Breast epithelium (tissue), 3 donors: ENCODE measurements at regions not wholly inside any gene's neighbourhood (a gene's known extent, or its start where the extent isn't known, plus 50 kb on each side); places are given as distances from the start of the nearest gene placed in this dataset.
"Not testable (repeated sequence)": the region's sequence is repeated elsewhere in the genome, so short reads cannot be mapped to it uniquely, and the experiment has no call there.

Source experiments
- POLR2A ChIP-seq: fragments of 450-650 bp; IDR thresholded peaks from one replicate; pipeline ENCODE4 v1.6.1; 2016; ENCODE audit warnings: antibody characterized with exemption, mild to moderate bottlenecking, moderate library complexity
- TF ChIP-seq, protein P1 (sequence below), 3 donors: fragments of 450-650 bp; IDR thresholded peaks; one replicate each; pipeline ENCODE4 v1.5.1; 2016 to 2017; ENCODE audit warnings: antibody characterized with exemption in 3 of 3, mild to moderate bottlenecking in 3 of 3, moderate library complexity in 3 of 3

DNA sequence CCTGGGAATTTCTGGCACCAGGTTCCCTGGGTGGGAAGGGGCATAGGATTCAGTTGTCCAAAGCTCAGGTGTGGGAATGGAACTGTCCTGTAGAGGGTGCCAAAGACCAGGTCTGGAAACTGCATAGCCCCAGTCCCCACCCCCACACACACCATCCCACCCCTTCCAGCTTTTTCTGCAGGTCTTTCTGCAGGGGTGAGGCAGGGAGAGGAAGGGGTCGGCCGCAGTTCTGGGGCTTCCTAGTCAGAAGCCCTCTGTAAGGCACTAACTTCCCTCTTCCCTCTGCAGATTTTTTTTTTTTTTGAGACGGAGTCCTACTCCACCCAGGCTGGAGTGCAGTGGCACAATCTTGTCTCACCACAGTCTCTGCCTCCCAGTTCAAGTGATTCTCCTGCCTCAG is 1949.7 kb downstream of the FOXD4L5 start:
- not testable (repeated sequence) for TF ChIP-seq POLR2A
- TF ChIP-seq, protein P1, sequence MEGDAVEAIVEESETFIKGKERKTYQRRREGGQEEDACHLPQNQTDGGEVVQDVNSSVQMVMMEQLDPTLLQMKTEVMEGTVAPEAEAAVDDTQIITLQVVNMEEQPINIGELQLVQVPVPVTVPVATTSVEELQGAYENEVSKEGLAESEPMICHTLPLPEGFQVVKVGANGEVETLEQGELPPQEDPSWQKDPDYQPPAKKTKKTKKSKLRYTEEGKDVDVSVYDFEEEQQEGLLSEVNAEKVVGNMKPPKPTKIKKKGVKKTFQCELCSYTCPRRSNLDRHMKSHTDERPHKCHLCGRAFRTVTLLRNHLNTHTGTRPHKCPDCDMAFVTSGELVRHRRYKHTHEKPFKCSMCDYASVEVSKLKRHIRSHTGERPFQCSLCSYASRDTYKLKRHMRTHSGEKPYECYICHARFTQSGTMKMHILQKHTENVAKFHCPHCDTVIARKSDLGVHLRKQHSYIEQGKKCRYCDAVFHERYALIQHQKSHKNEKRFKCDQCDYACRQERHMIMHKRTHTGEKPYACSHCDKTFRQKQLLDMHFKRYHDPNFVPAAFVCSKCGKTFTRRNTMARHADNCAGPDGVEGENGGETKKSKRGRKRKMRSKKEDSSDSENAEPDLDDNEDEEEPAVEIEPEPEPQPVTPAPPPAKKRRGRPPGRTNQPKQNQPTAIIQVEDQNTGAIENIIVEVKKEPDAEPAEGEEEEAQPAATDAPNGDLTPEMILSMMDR (IDR thresholded peaks at IDR 0.05), result not testable (repeated sequence)
